Activated CD8-positive, alpha-beta memory T cell treated with anti-CD3 and anti-CD28 coated beads, Interleukin-2, amount 10 ng/mL, durations not matched to agents 7 days and 5 days (primary cell): ENCODE measurements at regions not wholly inside any gene's neighbourhood (a gene's known extent, or its start where the extent isn't known, plus 50 kb on each side); places are given as distances from the start of the nearest gene placed in this dataset.
"Not testable (repeated sequence)": the region's sequence is repeated elsewhere in the genome, so short reads cannot be mapped to it uniquely, and the experiment has no call there.

Experiments used
- ATAC-seq: fragments of 150-1000 bp; cut with Tn5 transposase; one replicate; pipeline ENCODE4 v1.10.0; 2021; ENCODE audit warnings: moderate library complexity
- CTCF ChIA-PET: fragments of 350-600 bp; sonication (Branson Sonifier 250); formaldehyde crosslinking; loops from one replicate; lab custom pipeline; 2021; ENCODE audit warnings: antibody characterized with exemption; lab: Charles Lee
- DNase-seq: peaks from one replicate; pipeline ENCODE4 v3.0.0-alpha.2; 2020
- H3K27ac Mint-ChIP-seq: one replicate; pipeline ENCODE4 v1.8.0; 2021; ENCODE audit warnings: mild to moderate bottlenecking, mixed read lengths
- H3K27me3 Mint-ChIP-seq: one replicate; pipeline ENCODE4 v1.8.0; 2021; ENCODE audit warnings: mixed read lengths
- H3K36me3 Mint-ChIP-seq: one replicate; pipeline ENCODE4 v1.8.0; 2021; ENCODE audit warnings: mild to moderate bottlenecking, mixed read lengths
- H3K4me1 Mint-ChIP-seq: one replicate; pipeline ENCODE4 v1.8.0; 2021; ENCODE audit warnings: mixed read lengths
- H3K4me3 Mint-ChIP-seq: one replicate; pipeline ENCODE4 v1.8.0; 2021; ENCODE audit warnings: mild to moderate bottlenecking, moderate library complexity, mixed read lengths
- H3K9me3 Mint-ChIP-seq: one replicate; pipeline ENCODE4 v1.8.0; 2022; ENCODE audit warnings: low read depth, mixed read lengths

- DNase-seq (no peak), ATAC-seq (no peak)
- Mint-ChIP-seq H3K36me3 (no peaks in the 10 kb centered on the region), H3K27me3 (no peaks in the 10 kb centered on the region), H3K27ac (no peak overlapping the region), H3K4me3 (no peak overlapping the region), H3K9me3 (peaks cover 7% of the 10 kb centered on the region), H3K4me1 (no peaks in the 10 kb centered on the region)
- CTCF ChIA-PET, result no interaction called here
Observed at GRCh38 chr21:20469361-20469760, 528.8 kb upstream of the NCAM2 start.

- no peaks in the 10 kb centered on the region for H3K27me3 Mint-ChIP-seq
- no peaks in the 10 kb centered on the region for H3K4me1 Mint-ChIP-seq
- H3K4me3 Mint-ChIP-seq, result no peak overlapping the region
- CTCF ChIA-PET, result no interaction called here
- ATAC-seq, result no peak
- DNase-seq, result no peak
- H3K36me3 Mint-ChIP-seq, result no peaks in the 10 kb centered on the region
- H3K27ac Mint-ChIP-seq, result no peak overlapping the region
- peaks cover 3% of the 10 kb centered on the region for H3K9me3 Mint-ChIP-seq
Observed at GRCh38 chr21:20486303-20486702, 511.9 kb upstream of the NCAM2 start.

- H3K9me3 Mint-ChIP-seq, result peaks cover 24% of the 10 kb centered on the region
- DNase-seq, H3K36me3 Mint-ChIP-seq, H3K27ac Mint-ChIP-seq, CTCF ChIA-PET, H3K4me1 Mint-ChIP-seq, H3K27me3 Mint-ChIP-seq, H3K4me3 Mint-ChIP-seq, ATAC-seq: not testable (repeated sequence)
Observed at GRCh38 chr21:20502915-20503314, 495.3 kb upstream of the NCAM2 start.

- no peak for DNase-seq
- no peak overlapping the region for H3K27ac Mint-ChIP-seq
- CTCF ChIA-PET, result no interaction called here
- no peaks in the 10 kb centered on the region for H3K27me3 Mint-ChIP-seq
- peaks cover 25% of the 10 kb centered on the region for H3K9me3 Mint-ChIP-seq
- no peak overlapping the region for H3K4me3 Mint-ChIP-seq
- H3K4me1 Mint-ChIP-seq, result no peaks in the 10 kb centered on the region
- no peak for ATAC-seq
- no peaks in the 10 kb centered on the region for H3K36me3 Mint-ChIP-seq
Observed at GRCh38 chr21:20507783-20508182, 490.4 kb upstream of the NCAM2 start.

GRCh38 chr21:20511216-20511880 lies 486.9 kb upstream of the NCAM2 start:
- no peak for DNase-seq
- Mint-ChIP-seq H3K27ac (no peak overlapping the region), H3K27me3 (no peaks in the 10 kb centered on the region), H3K4me1 (no peaks in the 10 kb centered on the region), H3K36me3 (no peaks in the 10 kb centered on the region), H3K4me3 (no peak overlapping the region), H3K9me3 (peaks cover 12% of the 10 kb centered on the region)
- no peak for ATAC-seq
- CTCF ChIA-PET, result no interaction called here

GRCh38 chr21:20515446-20515845 lies 482.8 kb upstream of the NCAM2 start:
- Mint-ChIP-seq H3K36me3 (no peaks in the 10 kb centered on the region), H3K4me3 (no peak overlapping the region), H3K27me3 (no peaks in the 10 kb centered on the region), H3K4me1 (no peaks in the 10 kb centered on the region), H3K27ac (no peak overlapping the region), H3K9me3 (peaks cover 8% of the 10 kb centered on the region)
- CTCF ChIA-PET, result no interaction called here
- DNase-seq, result no peak
- no peak for ATAC-seq

GRCh38 chr21:20519076-20519475 lies 479.1 kb upstream of the NCAM2 start:
- no peaks in the 10 kb centered on the region for H3K36me3 Mint-ChIP-seq
- H3K27me3 Mint-ChIP-seq, result no peaks in the 10 kb centered on the region
- H3K27ac Mint-ChIP-seq, result no peak overlapping the region
- DNase-seq (no peak), ATAC-seq (no peak)
- H3K4me3 Mint-ChIP-seq, result no peak overlapping the region
- CTCF ChIA-PET, result no interaction called here
- no peaks in the 10 kb centered on the region for H3K4me1 Mint-ChIP-seq
- peaks cover 7% of the 10 kb centered on the region for H3K9me3 Mint-ChIP-seq

- H3K4me3 Mint-ChIP-seq, result no peak overlapping the region
- CTCF ChIA-PET, result no interaction called here
- no peak for ATAC-seq
Observed at GRCh38 chr21:20522611-20523010, 475.6 kb upstream of the NCAM2 start.

GRCh38 chr21:20523191-20523590 lies 475.0 kb upstream of the NCAM2 start:
- Mint-ChIP-seq H3K36me3 (no peaks in the 10 kb centered on the region), H3K27me3 (no peaks in the 10 kb centered on the region), H3K9me3 (peaks cover 11% of the 10 kb centered on the region), H3K4me3 (no peak overlapping the region), H3K27ac (no peak overlapping the region), H3K4me1 (no peaks in the 10 kb centered on the region)
- no peak for DNase-seq
- no peak for ATAC-seq
- CTCF ChIA-PET, result no interaction called here

More at GRCh38 chr21:20522611-20523010, 475.6 kb upstream of the NCAM2 start:
- Mint-ChIP-seq H3K27me3 (no peaks in the 10 kb centered on the region), H3K9me3 (peaks cover 11% of the 10 kb centered on the region), H3K36me3 (no peaks in the 10 kb centered on the region), H3K27ac (no peak overlapping the region), H3K4me1 (no peaks in the 10 kb centered on the region)
- no peak for DNase-seq

- ATAC-seq (no peak), DNase-seq (no peak)
- Mint-ChIP-seq H3K27ac (no peak overlapping the region), H3K36me3 (no peaks in the 10 kb centered on the region), H3K27me3 (no peaks in the 10 kb centered on the region), H3K9me3 (peaks cover 15% of the 10 kb centered on the region), H3K4me3 (no peak overlapping the region), H3K4me1 (no peaks in the 10 kb centered on the region)
- CTCF ChIA-PET, result no interaction called here
Observed at GRCh38 chr21:20527731-20528460, 470.3 kb upstream of the NCAM2 start.

- no peak for ATAC-seq
- Mint-ChIP-seq H3K27me3 (no peaks in the 10 kb centered on the region), H3K4me1 (no peaks in the 10 kb centered on the region), H3K4me3 (no peak overlapping the region), H3K9me3 (peaks cover 11% of the 10 kb centered on the region), H3K36me3 (no peaks in the 10 kb centered on the region), H3K27ac (no peak overlapping the region)
- CTCF ChIA-PET, result no interaction called here
- DNase-seq, result no peak
Observed at GRCh38 chr21:20537130-20537529, 461.1 kb upstream of the NCAM2 start.

- Mint-ChIP-seq H3K36me3 (no peaks in the 10 kb centered on the region), H3K27ac (no peak overlapping the region), H3K27me3 (no peaks in the 10 kb centered on the region), H3K4me1 (no peaks in the 10 kb centered on the region), H3K9me3 (peaks cover 6% of the 10 kb centered on the region), H3K4me3 (no peak overlapping the region)
- CTCF ChIA-PET, result no interaction called here
- ATAC-seq (no peak), DNase-seq (no peak)
Observed at GRCh38 chr21:20538039-20538658, 460.1 kb upstream of the NCAM2 start.

- Mint-ChIP-seq H3K4me1 (no peaks in the 10 kb centered on the region), H3K36me3 (no peaks in the 10 kb centered on the region), H3K9me3 (peaks cover 10% of the 10 kb centered on the region), H3K27ac (no peak overlapping the region), H3K27me3 (no peaks in the 10 kb centered on the region), H3K4me3 (no peak overlapping the region)
- no peak for ATAC-seq
- CTCF ChIA-PET, result no interaction called here
- DNase-seq, result no peak
Observed at GRCh38 chr21:20545454-20545853, 452.8 kb upstream of the NCAM2 start.

GRCh38 chr21:20551939-20552338 lies 446.3 kb upstream of the NCAM2 start:
- Mint-ChIP-seq H3K9me3 (peaks cover 7% of the 10 kb centered on the region), H3K4me1 (no peaks in the 10 kb centered on the region), H3K27me3 (no peaks in the 10 kb centered on the region), H3K36me3 (no peaks in the 10 kb centered on the region), H3K4me3 (no peak overlapping the region), H3K27ac (no peak overlapping the region)
- ATAC-seq, result no peak
- DNase-seq, result no peak
- CTCF ChIA-PET, result no interaction called here
